Astrocyte (in vitro differentiated cells and primary cell): ENCODE measurements at regions not wholly inside any gene's neighbourhood (a gene's known extent, or its start where the extent isn't known, plus 50 kb on each side); places are given as distances from the start of the nearest gene placed in this dataset.

ENCODE experiments used
- DNase-seq: peaks from one replicate; pipeline ENCODE4 v3.0.0-alpha.2; 2010; ENCODE audit warnings: low read depth
- FAIRE-seq: peaks from 2 replicates; lab custom pipeline; 2011; peaks lifted over from hg19 to GRCh38; lab: Jason Lieb, UNC
- H2AFZ ChIP-seq: 2 replicates; pipeline ENCODE4 v1.6.0; 2012; ENCODE audit warnings: low read depth, low read length, inconsistent platforms
- H3K27ac ChIP-seq: 2 replicates; pipeline ENCODE4 v1.5.1; 2011; ENCODE audit warnings: low read depth, low read length, inconsistent platforms
- H3K27me3 ChIP-seq: 2 replicates; pipeline ENCODE4 v1.6.0; 2011; ENCODE audit warnings: low read length, inconsistent platforms; ENCODE audit not compliant: insufficient read depth
- H3K36me3 ChIP-seq: 2 replicates; pipeline ENCODE4 v1.5.1; 2011; ENCODE audit warnings: low read length, inconsistent platforms; ENCODE audit not compliant: insufficient read depth
- H3K4me1 ChIP-seq: 2 replicates; pipeline ENCODE4 v1.5.1; 2011; ENCODE audit warnings: low read length, inconsistent platforms; ENCODE audit not compliant: insufficient read depth
- H3K4me2 ChIP-seq: 2 replicates; pipeline ENCODE4 v1.6.0; 2012; ENCODE audit warnings: low read length, inconsistent platforms
- H3K4me3 ChIP-seq: 2 replicates; pipeline ENCODE4 v1.5.1; 2011; ENCODE audit warnings: low read depth, mild to moderate bottlenecking, low read length, inconsistent platforms; ENCODE audit not compliant: insufficient read depth
- H3K79me2 ChIP-seq: 2 replicates; pipeline ENCODE4 v1.6.0; 2012; ENCODE audit warnings: mild to moderate bottlenecking, low read length, inconsistent platforms; ENCODE audit not compliant: insufficient read depth
- H3K9ac ChIP-seq: 2 replicates; pipeline ENCODE4 v1.6.0; 2012; ENCODE audit warnings: mild to moderate bottlenecking, low read length, inconsistent platforms
- H3K9me3 ChIP-seq: 2 replicates; pipeline ENCODE4 v1.5.1; 2012; ENCODE audit warnings: low read depth, mild to moderate bottlenecking, low read length, inconsistent platforms; ENCODE audit not compliant: insufficient read depth
- H4K20me1 ChIP-seq: 2 replicates; pipeline ENCODE4 v1.6.0; 2012; ENCODE audit warnings: low read length, inconsistent platforms; ENCODE audit not compliant: insufficient read depth
- H3K27ac Mint-ChIP-seq: one replicate; pipeline ENCODE4 v1.8.0; 2021; ENCODE audit warnings: mild to moderate bottlenecking, mixed read lengths; ENCODE audit not compliant: unreplicated experiment
- H3K27me3 Mint-ChIP-seq: one replicate; pipeline ENCODE4 v1.8.0; 2021; ENCODE audit warnings: low read depth, mixed read lengths; ENCODE audit not compliant: unreplicated experiment
- H3K36me3 Mint-ChIP-seq: one replicate; pipeline ENCODE4 v1.8.0; 2021; ENCODE audit warnings: low read depth, mixed read lengths; ENCODE audit not compliant: unreplicated experiment
- H3K4me1 Mint-ChIP-seq: one replicate; pipeline ENCODE4 v1.8.0; 2021; ENCODE audit warnings: low read depth, mixed read lengths; ENCODE audit not compliant: unreplicated experiment
- H3K4me3 Mint-ChIP-seq: one replicate; pipeline ENCODE4 v1.8.0; 2021; ENCODE audit warnings: mild to moderate bottlenecking, moderate library complexity, mixed read lengths; ENCODE audit not compliant: unreplicated experiment
- H3K9me3 Mint-ChIP-seq: one replicate; pipeline ENCODE4 v1.8.0; 2021; ENCODE audit warnings: mild to moderate bottlenecking, mixed read lengths; ENCODE audit not compliant: unreplicated experiment
- EZH2 ChIP-seq: IDR thresholded peaks from 2 replicates; pipeline ENCODE4 v1.6.1; 2012; ENCODE audit warnings: mild to moderate bottlenecking, low read length, inconsistent platforms; ENCODE audit not compliant: insufficient read depth
- TF ChIP-seq, protein P1 (sequence below): IDR thresholded peaks from 2 replicates; pipeline ENCODE4 v1.5.1; 2011; ENCODE audit warnings: low read depth, mild to moderate bottlenecking, inconsistent platforms, low read length, moderate library complexity; ENCODE audit not compliant: insufficient read depth

DNA sequence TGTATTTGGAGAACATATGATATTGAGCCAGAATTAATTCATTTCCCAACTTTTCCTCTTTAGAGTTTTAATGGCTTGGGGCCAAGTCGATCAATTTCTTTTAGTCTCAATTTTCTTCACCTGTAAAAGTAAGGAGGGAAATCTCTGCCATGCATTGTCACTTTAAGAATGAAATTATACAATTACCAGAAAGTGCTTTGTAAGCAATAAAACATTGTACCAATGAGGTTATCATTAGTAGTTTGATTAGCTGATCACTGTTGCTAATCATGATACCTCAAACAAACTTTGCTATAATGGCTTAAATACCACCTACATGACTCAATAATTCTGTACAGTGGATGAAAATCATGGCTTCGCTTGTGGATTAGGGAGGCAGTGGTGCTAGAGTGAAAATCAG is 1525.8 kb upstream of the GOT2 start:
- H3K27ac Mint-ChIP-seq: no peak overlapping the region
- H3K4me1 Mint-ChIP-seq: no peaks in the 10 kb centered on the region
- FAIRE-seq (no peak), DNase-seq (no peak)
- Histone ChIP-seq H3K27ac (no peak overlapping the region), H3K4me3 (no peak overlapping the region), H3K79me2 (no peaks in the 10 kb centered on the region), H4K20me1 (no peaks in the 10 kb centered on the region), H3K36me3 (no peaks in the 10 kb centered on the region), H3K9ac (no peak overlapping the region), H3K4me2 (no peak overlapping the region), H2AFZ (no peak overlapping the region), H3K27me3 (no peaks in the 10 kb centered on the region), H3K9me3 (no peaks in the 10 kb centered on the region), H3K4me1 (no peaks in the 10 kb centered on the region)
- no peak overlapping the region for H3K4me3 Mint-ChIP-seq
- no peaks in the 10 kb centered on the region for H3K36me3 Mint-ChIP-seq
- H3K9me3 Mint-ChIP-seq: no peaks in the 10 kb centered on the region
- TF ChIP-seq EZH2: no peak
- TF ChIP-seq, protein P1, sequence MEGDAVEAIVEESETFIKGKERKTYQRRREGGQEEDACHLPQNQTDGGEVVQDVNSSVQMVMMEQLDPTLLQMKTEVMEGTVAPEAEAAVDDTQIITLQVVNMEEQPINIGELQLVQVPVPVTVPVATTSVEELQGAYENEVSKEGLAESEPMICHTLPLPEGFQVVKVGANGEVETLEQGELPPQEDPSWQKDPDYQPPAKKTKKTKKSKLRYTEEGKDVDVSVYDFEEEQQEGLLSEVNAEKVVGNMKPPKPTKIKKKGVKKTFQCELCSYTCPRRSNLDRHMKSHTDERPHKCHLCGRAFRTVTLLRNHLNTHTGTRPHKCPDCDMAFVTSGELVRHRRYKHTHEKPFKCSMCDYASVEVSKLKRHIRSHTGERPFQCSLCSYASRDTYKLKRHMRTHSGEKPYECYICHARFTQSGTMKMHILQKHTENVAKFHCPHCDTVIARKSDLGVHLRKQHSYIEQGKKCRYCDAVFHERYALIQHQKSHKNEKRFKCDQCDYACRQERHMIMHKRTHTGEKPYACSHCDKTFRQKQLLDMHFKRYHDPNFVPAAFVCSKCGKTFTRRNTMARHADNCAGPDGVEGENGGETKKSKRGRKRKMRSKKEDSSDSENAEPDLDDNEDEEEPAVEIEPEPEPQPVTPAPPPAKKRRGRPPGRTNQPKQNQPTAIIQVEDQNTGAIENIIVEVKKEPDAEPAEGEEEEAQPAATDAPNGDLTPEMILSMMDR: no peak
- no peaks in the 10 kb centered on the region for H3K27me3 Mint-ChIP-seq

DNA sequence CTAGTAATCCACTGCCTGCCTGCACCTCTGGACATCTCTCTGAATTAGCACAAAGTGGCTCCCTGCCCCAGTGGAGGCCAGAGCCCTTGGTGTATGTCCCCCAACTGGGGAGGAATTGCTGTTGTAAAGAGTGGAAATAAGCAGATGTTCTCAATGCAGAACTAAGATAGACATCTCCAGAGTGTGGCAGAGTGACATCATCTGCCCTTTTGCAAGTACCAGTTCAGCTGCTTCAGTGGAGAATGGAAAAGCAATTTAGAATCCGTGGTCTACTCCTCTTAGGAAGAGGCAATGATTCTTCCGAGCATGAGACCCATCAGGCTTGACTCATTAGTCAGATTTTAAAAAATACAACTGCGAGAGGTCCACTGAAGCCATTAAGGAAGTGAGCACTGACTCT is 1512.0 kb upstream of the GOT2 start:
- no peak overlapping the region for H3K9ac ChIP-seq
- H3K4me1 ChIP-seq: no peaks in the 10 kb centered on the region
- no peak overlapping the region for H2AFZ ChIP-seq
- H3K4me2 ChIP-seq: no peak overlapping the region
- Mint-ChIP-seq H3K4me3 (no peak overlapping the region), H3K27me3 (peaks cover 2% of the 10 kb centered on the region), H3K4me1 (no peaks in the 10 kb centered on the region), H3K27ac (no peak overlapping the region), H3K9me3 (no peaks in the 10 kb centered on the region), H3K36me3 (no peaks in the 10 kb centered on the region)
- FAIRE-seq: no peak
- no peaks in the 10 kb centered on the region for H4K20me1 ChIP-seq
- H3K4me3 ChIP-seq: no peak overlapping the region
- no peaks in the 10 kb centered on the region for H3K79me2 ChIP-seq
- no peaks in the 10 kb centered on the region for H3K9me3 ChIP-seq
- TF ChIP-seq, protein P1: no peak
- TF ChIP-seq EZH2: no peak
- H3K27me3 ChIP-seq: no peaks in the 10 kb centered on the region
- DNase-seq: no peak
- H3K36me3 ChIP-seq: no peaks in the 10 kb centered on the region
- H3K27ac ChIP-seq: no peak overlapping the region

DNA sequence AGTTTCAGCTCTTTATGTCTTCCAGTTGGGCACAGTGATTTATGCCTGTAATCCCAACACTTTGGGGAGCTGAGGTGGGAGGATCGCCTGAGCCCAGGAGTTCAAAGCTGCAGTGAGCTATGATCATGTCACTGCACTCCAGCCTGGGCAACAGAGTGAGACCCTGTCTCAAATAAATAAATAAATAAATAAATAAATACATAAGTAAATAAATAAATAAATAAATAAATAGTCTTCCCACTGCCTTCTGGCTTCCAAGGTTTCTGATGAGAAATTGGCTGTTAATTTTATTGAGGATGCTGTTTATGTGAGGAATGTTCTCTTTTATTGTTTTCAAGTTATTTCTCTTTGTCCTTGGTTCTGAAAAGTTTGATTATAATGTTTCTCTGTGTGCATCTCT is 1507.6 kb upstream of the GOT2 start:
- Histone ChIP-seq H3K27ac (no peak overlapping the region), H3K4me3 (no peak overlapping the region), H3K79me2 (no peaks in the 10 kb centered on the region), H4K20me1 (no peaks in the 10 kb centered on the region), H3K9ac (no peak overlapping the region), H3K27me3 (no peaks in the 10 kb centered on the region), H3K4me1 (no peaks in the 10 kb centered on the region), H3K4me2 (no peak overlapping the region), H3K36me3 (no peaks in the 10 kb centered on the region), H2AFZ (no peak overlapping the region), H3K9me3 (no peaks in the 10 kb centered on the region)
- no peaks in the 10 kb centered on the region for H3K4me1 Mint-ChIP-seq
- H3K4me3 Mint-ChIP-seq: no peak overlapping the region
- DNase-seq (no peak), FAIRE-seq (no peak)
- H3K36me3 Mint-ChIP-seq: no peaks in the 10 kb centered on the region
- no peaks in the 10 kb centered on the region for H3K9me3 Mint-ChIP-seq
- no peak for TF ChIP-seq EZH2
- TF ChIP-seq, protein P1: no peak
- no peak overlapping the region for H3K27ac Mint-ChIP-seq
- peaks cover 2% of the 10 kb centered on the region for H3K27me3 Mint-ChIP-seq
